GM12878 (cell line): ENCODE measurements at regions not wholly inside any gene's neighbourhood (a gene's known extent, or its start where the extent isn't known, plus 50 kb on each side); places are given as distances from the start of the nearest gene placed in this dataset.

ENCODE experiments used
- ATAC-seq: fragments of 200-7000 bp; cut with Tn5 transposase; 3 replicates; pipeline ENCODE4 v1.9.1; 2020; ENCODE audit warnings: mild to moderate bottlenecking, moderate library complexity
- BruUV-seq: library from RNA; stranded (reverse); fragments of 400-500 nt; replicated peaks from 2 replicates; lab custom pipeline; 2021; lab: Mats Ljungman, UMichigan
- CTCF ChIA-PET: fragments of 300-600 bp; sonication (Branson Sonifier 250); formaldehyde crosslinking; extraction: SDS; loops from one replicate; lab custom pipeline; 2021; ENCODE audit warnings: inconsistent platforms; lab: Yijun Ruan, JAX
- POLR2A ChIA-PET: fragments of 350-600 bp; formaldehyde crosslinking; extraction: SDS; loops from one replicate; lab custom pipeline; 2021; ENCODE audit warnings: inconsistent platforms; lab: Charles Lee
- RAD21 ChIA-PET: fragments of 300-600 bp; sonication (Branson Sonifier 250); formaldehyde crosslinking; loops from one replicate; lab custom pipeline; 2023; ENCODE audit warnings: antibody characterized with exemption; ENCODE audit not compliant: unreplicated experiment; lab: Charles Lee
- SMC1A ChIA-PET: fragments of 300-600 bp; sonication (Branson Sonifier 250); formaldehyde crosslinking; loops from one replicate; lab custom pipeline; 2023; ENCODE audit not compliant: unreplicated experiment, uncharacterized antibody; lab: Charles Lee
- DNase-seq: peaks from one replicate; pipeline ENCODE4 v3.0.0-alpha.2; 2011; ENCODE audit warnings: low read depth, low spot score
- FAIRE-seq: peaks from 3 replicates; lab custom pipeline; 2011; peaks lifted over from hg19 to GRCh38; lab: Jason Lieb, UNC
- H2AFZ ChIP-seq: 2 replicates; pipeline ENCODE4 v1.6.0; 2011; ENCODE audit warnings: low read depth, low read length, control low read depth; ENCODE audit not compliant: control insufficient read depth
- H3K27ac ChIP-seq: 2 replicates; pipeline ENCODE4 v1.5.1; 2011; ENCODE audit warnings: control low read depth; ENCODE audit not compliant: control insufficient read depth, insufficient read depth
- H3K27me3 ChIP-seq, 2 experiments: replicated peaks in 1 of 2; 2 replicates each; pipeline versions ENCODE4 v1.6.0 to v1.6.1; 2011; ENCODE audit warnings: low read length in 1 of 2; ENCODE audit not compliant: control insufficient read depth in 2 of 2, insufficient read depth in 2 of 2
- H3K36me3 ChIP-seq, 2 experiments: 2 replicates each; pipeline ENCODE4 v1.5.1; 2011; ENCODE audit warnings: low read length in 1 of 2; ENCODE audit not compliant: control insufficient read depth in 2 of 2, insufficient read depth in 2 of 2
- H3K4me1 ChIP-seq: 2 replicates; pipeline ENCODE4 v1.6.1; 2011; ENCODE audit warnings: mild to moderate bottlenecking, low read length, moderate library complexity, mixed read lengths; ENCODE audit not compliant: control insufficient read depth, insufficient read depth
- H3K4me2 ChIP-seq: 2 replicates; pipeline ENCODE4 v1.6.0; 2011; ENCODE audit warnings: control low read depth; ENCODE audit not compliant: control insufficient read depth, insufficient read depth
- H3K4me3 ChIP-seq: fragments of 200-600 bp; sonication (generic); 2 replicates; pipeline ENCODE4 v1.5.1; 2016
- H3K79me2 ChIP-seq: 2 replicates; pipeline ENCODE4 v1.6.0; 2011; ENCODE audit warnings: low read length; ENCODE audit not compliant: control insufficient read depth, insufficient read depth
- H3K9ac ChIP-seq: 2 replicates; pipeline ENCODE4 v1.8.0; 2011; ENCODE audit warnings: low read length, control low read depth, mixed read lengths; ENCODE audit not compliant: control insufficient read depth, insufficient read depth
- H3K9me3 ChIP-seq: replicated peaks from 3 replicates; pipeline ENCODE4 v1.5.1; 2011; ENCODE audit warnings: mild to moderate bottlenecking, low read length; ENCODE audit not compliant: control insufficient read depth, insufficient read depth
- H4K20me1 ChIP-seq: 2 replicates; pipeline ENCODE4 v1.6.0; 2011; ENCODE audit not compliant: control insufficient read depth, insufficient read depth
- ETV6 ChIP-seq, 2 experiments: fragments of 450-650 bp in 1 of 2; IDR thresholded peaks in 1 of 2; conservative IDR thresholded peaks in 1 of 2; 2 replicates each; pipeline ENCODE4 v1.6.1; 2014; ENCODE audit warnings: antibody characterized with exemption in 1 of 2, borderline replicate concordance in 1 of 2, low read depth in 1 of 2, mild to moderate bottlenecking in 1 of 2, moderate library complexity in 1 of 2
- FOS ChIP-seq: IDR thresholded peaks from 3 replicates; pipeline ENCODE4 v1.6.1; 2011; ENCODE audit warnings: borderline replicate concordance; ENCODE audit not compliant: insufficient read length; ENCODE audit errors: extremely low read depth
- FOXK2 ChIP-seq: fragments of 450-650 bp; IDR thresholded peaks from 2 replicates; pipeline ENCODE4 v1.6.1; 2017; ENCODE audit warnings: mild to moderate bottlenecking, moderate library complexity
- JUNB ChIP-seq: IDR thresholded peaks from 2 replicates; pipeline ENCODE4 v1.6.1; 2016; ENCODE audit warnings: antibody characterized with exemption, mild to moderate bottlenecking
- KAT2A ChIP-seq: conservative IDR thresholded peaks from 2 replicates; pipeline ENCODE4 v1.6.1; 2011; ENCODE audit warnings: low read depth, low read length; ENCODE audit not compliant: control insufficient read depth
- MYC ChIP-seq: IDR thresholded peaks from 2 replicates; pipeline ENCODE4 v1.6.1; 2011; ENCODE audit warnings: mild to moderate bottlenecking, low read length, moderate library complexity, inconsistent platforms; ENCODE audit not compliant: insufficient read depth, insufficient replicate concordance, insufficient read length, severe bottlenecking
- PAX5 ChIP-seq: IDR thresholded peaks from 2 replicates; pipeline ENCODE4 v1.6.1; 2011; ENCODE audit warnings: low read depth, low read length, borderline replicate concordance
- RAD51 ChIP-seq: fragments of 450-650 bp; IDR thresholded peaks from 2 replicates; pipeline ENCODE4 v1.6.1; 2016; ENCODE audit warnings: moderate library complexity, mild to moderate bottlenecking, inconsistent platforms
- RUNX3 ChIP-seq: IDR thresholded peaks from 2 replicates; pipeline ENCODE4 v1.6.1; 2012; ENCODE audit warnings: low read length, inconsistent platforms
- SMAD5 ChIP-seq: IDR thresholded peaks from 2 replicates; pipeline ENCODE4 v1.6.1; 2016; ENCODE audit warnings: antibody characterized with exemption, low read depth
- TARDBP ChIP-seq: IDR thresholded peaks from 2 replicates; pipeline ENCODE4 v1.6.1; 2016; ENCODE audit warnings: borderline replicate concordance
- ZSCAN29 ChIP-seq: fragments of 450-650 bp; IDR thresholded peaks from 2 replicates; pipeline ENCODE4 v1.6.1; 2017; ENCODE audit warnings: mild to moderate bottlenecking, moderate library complexity
- ZZZ3 ChIP-seq: IDR thresholded peaks from 2 replicates; pipeline ENCODE4 v1.6.1; 2011; ENCODE audit warnings: low read depth; ENCODE audit not compliant: control insufficient read depth, insufficient read length
- WGBS: methylation state at CpG from one replicate; pipeline ENCODE4 v1.1.6; 2016; ENCODE audit warnings: low lambda C conversion rate; ENCODE audit not compliant: insufficient replicate concordance, insufficient coverage; ENCODE audit errors: missing lambda C conversion rate; 5-methylcytosine and 5-hydroxymethylcytosine counted together
- in situ Hi-C: fragments of 300-500 bp; cut with MboI; formaldehyde crosslinking; loops from 9 replicates; pipeline ENCODE4 v1.14.3; 2018; ENCODE audit warnings: mixed read lengths
- intact Hi-C: fragments of 100-400 bp; cut with micrococcal nuclease; formaldehyde crosslinking; loops from one replicate; pipeline ENCODE4 v1.14.2; 2022; ENCODE audit not compliant: unreplicated experiment
- TF ChIP-seq, protein P1 (sequence below): fragments of 450-650 bp; formaldehyde crosslinking; IDR thresholded peaks from 2 replicates; pipeline ENCODE4 v1.5.0; 2022; ENCODE audit warnings: mild to moderate bottlenecking, missing genetic modification characterization
- TF ChIP-seq, protein P2 (sequence below): fragments of 450-650 bp; IDR thresholded peaks from 2 replicates; pipeline ENCODE4 v1.6.1; 2018; ENCODE audit warnings: mild to moderate bottlenecking, low read depth, moderate library complexity; ENCODE audit not compliant: partially characterized antibody

DNA sequence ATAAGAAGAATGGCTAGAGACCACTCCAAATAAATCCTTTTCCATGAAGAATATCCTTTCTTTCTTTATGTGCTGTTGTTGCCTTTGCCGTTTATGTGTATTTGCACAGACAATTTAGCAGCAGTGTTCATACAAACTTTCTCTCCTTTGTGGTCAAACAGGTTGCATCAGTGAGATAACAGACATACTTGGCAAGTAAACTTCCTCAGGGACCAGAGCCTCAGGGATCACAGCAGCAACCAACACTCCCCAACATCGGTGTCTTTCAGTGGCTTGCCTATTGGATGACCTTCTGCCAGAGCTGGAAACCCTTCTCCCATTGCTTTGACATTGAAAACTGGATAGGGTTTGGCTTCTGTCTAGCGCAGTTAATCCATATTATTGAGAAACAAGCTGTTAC is 252.2 kb downstream of the BTG1 start:
- no peak overlapping the region for H3K4me2 ChIP-seq
- 87% methylated on average over 3 of the region's 3 CpGs for WGBS

More for the DNA sequence above, 252.2 kb downstream of the BTG1 start:
- ATAC-seq (no peak), DNase-seq (no peak), FAIRE-seq (no peak)
- Histone ChIP-seq H3K79me2 (no peaks in the 10 kb centered on the region), H3K4me3 (no peak overlapping the region), H3K27ac (no peak overlapping the region), H3K27me3 (no peaks in the 10 kb centered on the region), H2AFZ (no peak overlapping the region), H3K9ac (no peak overlapping the region), H3K36me3 (no peaks in the 10 kb centered on the region), H4K20me1 (no peaks in the 10 kb centered on the region), H3K4me1 (no peaks in the 10 kb centered on the region), H3K9me3 (no peaks in the 10 kb centered on the region)
- POLR2A ChIA-PET = no interaction called here
- RAD21 ChIA-PET = no interaction called here
- TF ChIP-seq ZSCAN29 = no peak
- no peak for TF ChIP-seq RUNX3
- no peak for TF ChIP-seq RAD51
- TF ChIP-seq, protein P1, sequence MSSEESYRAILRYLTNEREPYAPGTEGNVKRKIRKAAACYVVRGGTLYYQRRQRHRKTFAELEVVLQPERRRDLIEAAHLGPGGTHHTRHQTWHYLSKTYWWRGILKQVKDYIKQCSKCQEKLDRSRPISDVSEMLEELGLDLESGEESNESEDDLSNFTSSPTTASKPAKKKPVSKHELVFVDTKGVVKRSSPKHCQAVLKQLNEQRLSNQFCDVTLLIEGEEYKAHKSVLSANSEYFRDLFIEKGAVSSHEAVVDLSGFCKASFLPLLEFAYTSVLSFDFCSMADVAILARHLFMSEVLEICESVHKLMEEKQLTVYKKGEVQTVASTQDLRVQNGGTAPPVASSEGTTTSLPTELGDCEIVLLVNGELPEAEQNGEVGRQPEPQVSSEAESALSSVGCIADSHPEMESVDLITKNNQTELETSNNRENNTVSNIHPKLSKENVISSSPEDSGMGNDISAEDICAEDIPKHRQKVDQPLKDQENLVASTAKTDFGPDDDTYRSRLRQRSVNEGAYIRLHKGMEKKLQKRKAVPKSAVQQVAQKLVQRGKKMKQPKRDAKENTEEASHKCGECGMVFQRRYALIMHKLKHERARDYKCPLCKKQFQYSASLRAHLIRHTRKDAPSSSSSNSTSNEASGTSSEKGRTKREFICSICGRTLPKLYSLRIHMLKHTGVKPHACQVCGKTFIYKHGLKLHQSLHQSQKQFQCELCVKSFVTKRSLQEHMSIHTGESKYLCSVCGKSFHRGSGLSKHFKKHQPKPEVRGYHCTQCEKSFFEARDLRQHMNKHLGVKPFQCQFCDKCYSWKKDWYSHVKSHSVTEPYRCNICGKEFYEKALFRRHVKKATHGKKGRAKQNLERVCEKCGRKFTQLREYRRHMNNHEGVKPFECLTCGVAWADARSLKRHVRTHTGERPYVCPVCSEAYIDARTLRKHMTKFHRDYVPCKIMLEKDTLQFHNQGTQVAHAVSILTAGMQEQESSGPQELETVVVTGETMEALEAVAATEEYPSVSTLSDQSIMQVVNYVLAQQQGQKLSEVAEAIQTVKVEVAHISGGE (CRISPR knock-in tag) = no peak
- TF ChIP-seq, protein P2, sequence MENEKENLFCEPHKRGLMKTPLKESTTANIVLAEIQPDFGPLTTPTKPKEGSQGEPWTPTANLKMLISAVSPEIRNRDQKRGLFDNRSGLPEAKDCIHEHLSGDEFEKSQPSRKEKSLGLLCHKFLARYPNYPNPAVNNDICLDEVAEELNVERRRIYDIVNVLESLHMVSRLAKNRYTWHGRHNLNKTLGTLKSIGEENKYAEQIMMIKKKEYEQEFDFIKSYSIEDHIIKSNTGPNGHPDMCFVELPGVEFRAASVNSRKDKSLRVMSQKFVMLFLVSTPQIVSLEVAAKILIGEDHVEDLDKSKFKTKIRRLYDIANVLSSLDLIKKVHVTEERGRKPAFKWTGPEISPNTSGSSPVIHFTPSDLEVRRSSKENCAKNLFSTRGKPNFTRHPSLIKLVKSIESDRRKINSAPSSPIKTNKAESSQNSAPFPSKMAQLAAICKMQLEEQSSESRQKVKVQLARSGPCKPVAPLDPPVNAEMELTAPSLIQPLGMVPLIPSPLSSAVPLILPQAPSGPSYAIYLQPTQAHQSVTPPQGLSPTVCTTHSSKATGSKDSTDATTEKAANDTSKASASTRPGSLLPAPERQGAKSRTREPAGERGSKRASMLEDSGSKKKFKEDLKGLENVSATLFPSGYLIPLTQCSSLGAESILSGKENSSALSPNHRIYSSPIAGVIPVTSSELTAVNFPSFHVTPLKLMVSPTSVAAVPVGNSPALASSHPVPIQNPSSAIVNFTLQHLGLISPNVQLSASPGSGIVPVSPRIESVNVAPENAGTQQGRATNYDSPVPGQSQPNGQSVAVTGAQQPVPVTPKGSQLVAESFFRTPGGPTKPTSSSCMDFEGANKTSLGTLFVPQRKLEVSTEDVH = no peak
- TF ChIP-seq KAT2A = no peak
- TF ChIP-seq FOXK2 = no peak
- no peak for TF ChIP-seq FOS
- TF ChIP-seq PAX5 = no peak
- TF ChIP-seq JUNB = no peak
- TF ChIP-seq ETV6 (conservative IDR thresholded peaks at IDR 0.05 in 1 of 2, IDR thresholded peaks at IDR 0.05 in 1 of 2; ENCODE audit: borderline replicate concordance in 1 of 2, low read depth in 1 of 2) = no peak
- TF ChIP-seq MYC = no peak
- no peak for TF ChIP-seq SMAD5
- TF ChIP-seq ZZZ3 = no peak
- TF ChIP-seq TARDBP = no peak
- SMC1A ChIA-PET = interaction anchor here (0.9 kb wide), 1 partner anchor 12 kb away, joined by 3 read pairs; no protein-coding TSS in a partner anchor
- CTCF ChIA-PET = no interaction called here
- no TSS peak for BruUV-seq
- intact Hi-C loops = no loop called here
- in situ Hi-C loops = no loop called here
